Erythroblast (primary cell): ENCODE measurements at regions not wholly inside any gene's neighbourhood (a gene's known extent, or its start where the extent isn't known, plus 50 kb on each side); places are given as distances from the start of the nearest gene placed in this dataset.

Experiments
- GATA1 ChIP-seq: IDR thresholded peaks from 2 replicates; pipeline ENCODE4 v1.6.1; 2011; ENCODE audit warnings: low read depth, mild to moderate bottlenecking, control low read depth, low read length, moderate library complexity
- POLR2A ChIP-seq: IDR thresholded peaks from 2 replicates; pipeline ENCODE4 v1.6.1; 2011; ENCODE audit warnings: mild to moderate bottlenecking, low read length

DNA sequence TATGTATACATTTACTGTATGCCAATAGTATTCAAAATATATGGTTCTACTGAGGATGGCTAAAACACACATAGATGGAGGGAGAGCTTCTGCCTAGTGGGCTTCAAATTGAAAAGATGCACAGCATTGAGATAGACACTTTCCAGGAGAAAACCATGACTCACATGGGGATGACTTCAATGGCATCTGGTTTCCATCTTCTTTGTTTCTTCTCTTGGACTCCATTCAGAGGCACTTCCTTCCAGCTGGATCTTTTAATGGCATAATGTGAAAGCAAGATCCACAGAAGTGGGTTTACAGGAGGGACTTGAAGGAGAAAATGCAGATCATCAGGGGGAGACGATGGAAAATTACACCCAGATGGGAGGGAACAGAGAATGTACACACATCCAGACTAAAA, 84.9 kb downstream of the ZNF365 start:
- TF ChIP-seq POLR2A: no peak
- no peak for TF ChIP-seq GATA1
